Germinal center (tissue), 1 donor: ENCODE measurements at regions not wholly inside any gene's neighbourhood (a gene's known extent, or its start where the extent isn't known, plus 50 kb on each side); places are given as distances from the start of the nearest gene placed in this dataset.
"Not testable (repeated sequence)": the region's sequence is repeated elsewhere in the genome, so short reads cannot be mapped to it uniquely, and the experiment has no call there.

Source experiments
- DNase-seq: peaks from one replicate; pipeline ENCODE4 v3.0.0; 2012; ENCODE audit warnings: mixed read lengths, low spot score

DNA sequence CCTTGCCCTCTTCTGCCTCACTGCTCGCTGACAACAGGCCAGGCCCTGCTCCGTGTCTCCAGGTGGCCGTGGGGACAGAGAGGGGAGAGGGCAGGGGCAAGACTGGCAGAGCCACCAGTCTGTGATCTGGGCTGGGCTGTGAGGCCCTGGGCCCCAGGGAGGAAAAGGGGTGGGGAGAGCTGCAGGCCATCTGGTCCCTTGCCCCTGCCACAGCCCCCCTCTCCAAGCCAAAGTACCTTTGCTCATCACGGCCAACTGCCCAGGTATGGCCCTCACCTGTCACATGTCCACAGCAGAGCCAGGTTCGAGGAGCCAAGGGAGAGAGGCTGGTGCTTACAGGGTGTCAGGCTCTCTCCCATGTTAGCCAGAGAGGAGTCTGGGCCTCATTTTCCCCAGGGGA lies 91.4 kb upstream of the LHX1 start:
- DNase-seq = no peak

DNA sequence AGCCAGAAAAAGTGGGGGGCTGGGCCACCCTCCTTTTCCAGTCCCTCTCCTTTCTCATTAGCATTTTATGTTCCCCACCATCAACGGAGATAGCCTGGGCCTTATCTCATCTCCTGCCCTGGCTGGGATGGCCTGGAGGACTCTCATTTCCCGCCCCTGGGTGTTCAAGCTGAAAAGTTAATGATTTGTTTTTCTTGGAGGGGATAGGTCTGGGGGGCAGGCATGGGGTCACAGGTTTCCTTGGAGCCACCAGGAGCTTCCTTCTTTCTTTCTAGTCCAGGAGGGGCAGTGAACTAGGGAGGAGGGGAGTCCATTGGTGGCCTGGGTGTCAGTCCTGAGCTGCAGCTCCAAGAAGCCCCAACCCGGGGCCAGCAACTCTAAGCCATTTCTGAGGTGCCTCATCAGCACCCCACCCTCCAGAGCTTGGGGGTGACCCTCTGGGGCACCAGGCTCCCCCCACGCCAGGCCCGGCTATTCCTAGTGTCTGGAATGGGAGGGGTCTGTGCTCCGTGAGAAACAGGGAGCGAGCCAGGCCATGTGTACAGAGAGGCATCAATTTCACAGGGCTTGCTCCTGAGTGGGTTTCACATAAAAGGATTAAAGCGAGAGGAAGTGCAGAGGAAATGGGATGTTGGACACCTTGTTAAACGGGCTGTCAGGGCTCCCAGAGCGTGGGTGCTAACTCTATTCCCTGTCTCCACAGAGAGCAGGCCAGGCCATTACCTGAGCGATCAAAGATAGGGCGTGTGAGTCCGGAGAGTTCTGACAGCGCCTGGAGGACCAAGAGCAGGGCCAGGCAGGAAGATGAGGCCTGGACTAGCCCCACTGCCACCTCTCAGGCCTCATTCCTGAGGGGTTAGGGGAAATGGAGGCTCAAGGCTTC lies 90.6 kb upstream of the LHX1 start:
- DNase-seq = no peak

DNA sequence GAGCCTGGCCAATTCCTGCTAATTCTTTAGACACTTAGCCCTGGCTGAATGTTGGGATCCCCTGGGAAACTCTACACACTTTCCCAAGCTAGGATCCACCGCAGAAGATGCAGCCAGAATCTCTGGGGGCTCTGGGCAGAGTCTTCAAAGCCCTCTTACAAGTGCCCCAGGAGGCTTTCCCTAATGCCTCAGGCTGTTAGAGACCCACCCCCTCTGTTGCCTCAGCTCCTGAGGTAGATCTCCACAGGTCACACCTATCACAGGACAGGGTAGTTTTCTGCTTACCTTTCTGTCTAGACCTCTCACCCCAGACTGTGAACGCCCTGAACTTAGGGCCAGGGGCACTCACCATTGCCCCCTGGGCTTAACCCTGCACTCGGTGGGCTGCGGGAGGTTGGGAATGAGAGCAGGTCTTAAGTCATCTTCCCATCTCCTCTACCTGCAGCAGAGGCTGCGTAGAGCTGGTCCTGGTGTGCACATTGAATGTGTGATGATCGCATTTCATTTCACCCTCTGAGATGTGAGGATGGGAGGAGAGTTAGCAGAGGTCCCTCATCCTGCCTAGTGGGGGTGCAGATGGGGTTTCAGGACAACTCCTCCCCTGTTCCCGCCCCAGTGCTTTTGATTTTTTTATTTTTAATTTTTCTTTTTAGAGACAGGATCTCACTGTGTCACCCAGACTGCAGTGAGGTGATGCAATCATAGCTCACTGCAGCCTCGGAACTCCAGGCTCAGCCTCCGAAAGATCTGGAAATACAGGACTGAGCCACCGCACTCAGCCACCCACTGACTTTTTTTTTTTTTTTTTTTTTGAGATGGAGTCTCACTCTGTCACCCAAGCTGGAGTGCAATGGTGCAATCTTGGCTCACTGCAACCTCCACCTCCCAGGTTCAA lies 89.0 kb upstream of the LHX1 start:
- no peak for DNase-seq

DNA sequence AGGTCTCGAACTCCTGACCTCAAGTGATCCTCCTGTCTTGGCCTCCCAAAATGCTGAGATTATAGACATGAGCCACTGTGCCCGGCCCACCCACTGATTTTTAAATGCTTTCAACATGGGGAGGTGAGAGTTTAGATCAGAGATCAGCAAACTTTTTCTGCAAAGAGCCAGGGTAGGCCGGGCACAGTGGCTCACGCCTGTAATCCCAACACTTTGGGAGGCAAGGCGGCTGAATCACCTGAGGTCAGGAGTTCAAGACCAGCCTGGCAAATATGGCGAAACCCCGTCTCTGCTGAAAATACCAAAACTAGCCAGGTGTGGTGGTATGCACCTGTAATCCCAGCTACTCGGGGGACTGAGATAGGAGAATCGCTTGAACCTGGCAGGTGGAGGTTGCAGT lies 88.3 kb upstream of the LHX1 start:
- not testable (repeated sequence) for DNase-seq

DNA sequence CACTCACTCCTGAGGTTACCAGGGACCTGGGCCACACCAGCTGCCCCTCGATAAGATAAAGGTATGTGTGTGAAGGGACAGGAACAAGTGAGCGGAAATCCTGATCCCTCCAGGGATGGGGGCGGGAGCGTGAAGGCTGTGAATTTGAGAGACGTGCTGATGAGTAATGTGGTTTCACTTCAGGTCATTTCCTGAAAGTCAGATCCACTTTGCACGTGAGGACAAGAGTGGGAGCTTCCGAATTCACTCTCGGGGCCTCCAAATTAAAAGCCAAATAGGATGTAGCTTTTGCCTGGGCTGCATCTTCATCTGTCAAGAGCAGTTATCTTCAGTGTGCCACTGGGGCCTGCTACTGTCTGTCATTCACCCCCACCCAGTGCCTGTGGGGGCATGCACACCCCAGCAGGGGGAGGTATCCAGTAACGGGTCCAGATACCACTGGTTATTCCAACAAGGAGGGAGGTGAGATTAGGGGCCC lies 87.4 kb upstream of the LHX1 start:
- DNase-seq = no peak

DNA sequence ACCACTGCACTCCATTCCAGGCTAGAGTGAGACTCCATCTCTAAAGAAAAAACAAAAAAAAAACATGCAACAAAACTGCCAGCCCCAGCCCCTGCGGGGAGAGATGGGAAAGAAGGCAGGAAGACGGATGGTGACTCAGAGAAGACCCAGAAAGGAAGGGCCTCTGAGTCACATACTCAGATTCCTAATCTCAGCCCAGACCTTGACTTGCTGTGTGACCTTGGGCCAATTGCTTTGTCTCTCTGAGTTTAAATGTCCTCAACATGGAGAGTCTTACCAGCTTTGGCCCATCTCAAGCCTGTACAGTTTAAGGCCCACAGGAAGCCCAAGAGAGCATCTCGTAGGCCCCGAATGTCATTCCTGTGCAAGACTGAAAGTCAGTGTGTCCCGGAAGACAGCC lies 86.5 kb upstream of the LHX1 start:
- no peak for DNase-seq

DNA sequence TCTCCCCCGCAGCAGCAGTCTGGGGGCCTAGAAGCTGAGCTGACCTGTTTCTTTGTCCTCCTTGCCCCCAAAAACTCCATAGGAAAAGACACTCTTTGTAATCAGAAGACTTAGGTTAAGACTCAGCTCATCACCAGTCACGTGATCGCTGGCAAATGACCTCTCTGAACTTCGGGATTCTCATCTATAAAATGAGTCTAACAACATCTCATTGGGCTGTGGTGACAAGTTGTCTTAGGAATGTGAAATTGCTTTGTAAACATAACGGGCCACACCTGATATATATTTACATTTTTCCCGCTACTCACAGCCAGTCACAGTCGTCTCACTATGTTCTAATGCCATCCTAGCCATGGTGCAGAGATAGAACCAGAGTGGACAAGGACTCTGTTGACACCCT lies 86.0 kb upstream of the LHX1 start:
- no peak for DNase-seq

DNA sequence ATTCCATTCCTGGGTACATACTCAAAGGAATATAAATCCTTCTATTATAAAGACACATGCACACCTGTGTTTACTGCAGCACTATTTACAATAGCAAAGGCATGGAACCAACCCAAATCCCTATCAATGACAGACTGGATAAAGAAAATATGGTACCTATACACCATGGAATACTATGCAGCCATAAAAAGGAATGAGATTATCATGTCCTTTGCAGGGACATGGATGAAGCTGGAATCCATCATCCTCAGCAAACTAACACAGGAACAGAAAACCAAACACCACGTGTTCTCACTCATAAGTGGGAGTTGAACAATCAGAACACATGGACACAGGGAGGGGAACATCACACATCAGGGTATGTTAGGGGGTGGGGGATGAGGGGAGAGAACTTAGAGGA lies 84.8 kb upstream of the LHX1 start:
- DNase-seq = not testable (repeated sequence)

DNA sequence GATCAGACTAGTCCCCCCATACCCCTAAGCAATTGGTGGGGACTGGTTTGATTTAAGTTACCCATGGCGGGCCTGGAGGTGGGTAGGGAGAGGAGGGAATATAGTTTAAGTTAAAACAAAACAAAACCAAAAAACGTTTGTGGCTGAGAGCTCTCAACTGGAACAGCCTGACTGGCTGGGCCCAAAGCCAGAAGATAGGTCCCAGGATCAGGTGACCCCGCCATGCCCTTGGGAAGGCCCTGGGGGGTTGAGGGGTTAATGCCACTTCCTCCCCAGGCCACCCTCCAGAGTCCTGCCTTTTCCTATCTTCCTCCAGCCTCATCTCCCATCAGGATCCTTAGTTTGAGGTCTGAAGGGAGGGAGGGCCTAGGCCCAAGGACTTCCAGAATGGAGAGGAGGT lies 82.3 kb upstream of the LHX1 start:
- DNase-seq = no peak

DNA sequence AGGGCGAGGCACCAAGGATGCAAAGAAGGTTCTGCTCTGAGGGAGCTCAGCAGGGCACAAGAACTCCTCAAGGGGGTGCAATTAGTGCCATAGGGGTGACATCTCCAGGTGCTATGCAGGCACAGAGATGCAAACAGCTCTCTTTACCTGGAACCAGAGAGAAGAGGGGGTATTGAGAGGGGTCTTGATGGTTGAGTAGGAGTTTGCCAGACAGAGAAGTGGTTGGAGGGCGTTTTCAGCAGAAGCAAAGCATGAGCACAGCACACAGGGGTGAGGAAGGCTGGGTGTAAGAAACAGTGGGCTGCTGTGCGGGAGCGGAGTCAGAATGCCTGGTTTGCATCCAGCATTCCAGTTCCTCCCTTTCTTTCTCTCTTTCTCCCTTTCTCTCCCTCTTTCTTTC lies 81.8 kb upstream of the LHX1 start:
- DNase-seq = no peak

DNA sequence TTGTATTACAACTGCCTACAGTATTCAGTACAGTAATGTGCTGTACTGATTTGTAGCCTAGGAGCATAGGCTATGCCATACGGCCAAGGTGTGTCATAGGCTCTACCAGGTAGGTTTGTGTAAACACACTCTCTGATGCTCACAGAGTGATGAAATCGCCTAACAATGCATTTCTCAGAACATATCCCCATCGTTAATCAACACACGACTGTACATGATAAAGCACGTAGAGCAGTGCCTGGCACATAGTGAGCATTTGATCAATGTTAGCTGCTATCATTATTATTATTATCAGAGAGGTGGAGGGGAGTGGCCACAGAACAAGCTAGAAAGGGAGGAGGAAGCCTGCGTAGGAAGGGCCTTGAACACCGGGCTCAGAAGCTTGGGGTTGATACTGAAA lies 81.1 kb upstream of the LHX1 start:
- no peak for DNase-seq

DNA sequence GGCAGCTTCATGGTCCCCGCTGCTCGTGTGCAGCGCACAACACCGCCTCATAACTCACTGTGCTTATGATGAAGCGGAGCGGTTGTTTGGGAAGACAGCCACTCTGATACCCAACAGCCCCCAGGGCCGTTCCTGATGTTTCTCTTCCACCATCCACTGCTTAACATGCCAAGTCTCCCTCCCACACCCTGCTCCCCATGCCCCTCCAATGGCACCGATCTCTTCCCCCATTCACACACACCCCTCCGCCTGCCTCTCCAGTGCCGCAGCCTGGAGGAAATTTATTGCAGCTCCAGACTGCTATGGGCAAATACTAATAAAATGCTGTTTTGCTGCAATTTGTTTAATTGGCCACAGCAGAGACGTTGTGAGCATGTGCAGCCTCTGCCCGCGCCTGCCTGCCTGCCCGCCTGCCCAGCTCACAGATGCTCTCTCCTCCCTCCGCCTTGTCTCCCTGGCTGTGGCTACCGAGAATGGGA lies 80.3 kb upstream of the LHX1 start:
- DNase-seq = no peak

DNA sequence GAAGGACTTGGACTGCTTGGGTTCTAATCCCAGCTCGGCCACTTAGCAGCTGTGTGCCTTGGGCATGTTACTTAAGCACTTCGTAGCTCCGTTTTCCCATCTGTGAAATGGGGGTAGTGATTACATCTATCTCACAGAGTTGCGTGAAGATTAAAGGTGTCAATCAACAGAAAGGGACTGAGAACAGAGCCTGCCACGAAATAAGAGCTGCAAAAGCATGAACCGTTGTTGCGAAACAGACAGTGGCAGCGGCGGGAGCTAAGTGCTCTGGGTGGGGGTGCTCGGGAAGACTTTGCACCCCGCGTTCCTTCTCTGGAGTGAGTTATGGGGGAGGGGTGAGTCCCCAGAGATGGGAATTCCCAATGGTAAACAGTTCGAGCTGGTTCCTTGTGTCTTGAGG lies 79.6 kb upstream of the LHX1 start:
- no peak for DNase-seq

DNA sequence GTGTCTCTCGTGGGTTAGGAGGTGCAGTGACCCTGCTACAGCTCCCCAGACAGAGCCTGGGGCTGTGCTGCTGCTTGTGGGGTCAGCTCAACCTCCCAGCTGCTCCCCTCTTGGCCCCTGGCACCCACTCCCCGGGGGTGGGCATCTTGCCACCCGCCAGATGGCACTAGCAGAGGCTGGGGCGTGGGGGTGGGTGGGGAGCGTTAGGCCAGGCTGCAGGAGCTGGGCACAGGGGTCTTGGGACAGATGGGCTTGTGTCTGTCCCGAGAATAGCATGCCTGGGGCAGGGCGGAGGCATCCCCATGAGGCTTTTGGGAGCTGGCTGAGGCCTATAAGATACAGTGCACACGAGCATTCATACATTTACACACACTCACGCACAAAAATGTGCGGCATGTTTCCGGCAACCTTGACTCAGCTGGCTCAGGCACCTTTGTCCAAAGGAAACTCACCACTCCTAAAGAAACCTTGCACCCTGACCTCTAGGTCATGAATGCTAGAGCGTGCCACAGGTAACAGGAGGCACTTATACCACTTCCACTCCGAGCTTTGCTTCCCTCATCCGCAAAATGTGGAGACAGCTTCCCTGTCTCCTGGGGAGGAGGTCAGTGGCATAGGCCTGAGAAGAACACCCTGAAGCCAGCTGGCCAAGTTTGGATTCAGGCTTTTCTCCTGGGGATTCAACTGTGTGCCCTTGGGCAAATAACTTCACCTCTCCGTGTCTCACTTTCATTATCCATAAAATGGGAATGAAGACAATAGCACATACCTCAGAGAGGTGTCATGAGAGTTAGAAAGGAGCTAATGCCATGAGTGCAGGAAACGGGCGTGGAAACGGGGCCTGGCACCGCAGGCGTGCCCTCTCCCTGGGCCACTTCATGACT lies 78.9 kb upstream of the LHX1 start:
- no peak for DNase-seq

DNA sequence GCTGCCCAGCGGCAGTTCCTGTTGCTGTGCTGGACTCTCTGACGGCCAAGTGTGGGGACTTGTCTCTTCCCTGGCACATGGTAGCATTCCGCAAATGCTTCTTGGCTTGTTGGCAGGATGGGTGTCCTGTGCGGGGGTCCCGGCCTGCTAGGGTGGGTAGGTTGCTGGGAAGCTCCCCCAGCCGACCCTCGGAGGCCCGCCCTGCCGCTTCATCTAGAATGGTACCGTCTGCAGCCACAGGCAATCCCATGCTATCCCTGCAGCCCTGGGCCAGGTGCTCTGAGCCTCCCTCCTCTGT lies 78.3 kb upstream of the LHX1 start:
- no peak for DNase-seq

DNA sequence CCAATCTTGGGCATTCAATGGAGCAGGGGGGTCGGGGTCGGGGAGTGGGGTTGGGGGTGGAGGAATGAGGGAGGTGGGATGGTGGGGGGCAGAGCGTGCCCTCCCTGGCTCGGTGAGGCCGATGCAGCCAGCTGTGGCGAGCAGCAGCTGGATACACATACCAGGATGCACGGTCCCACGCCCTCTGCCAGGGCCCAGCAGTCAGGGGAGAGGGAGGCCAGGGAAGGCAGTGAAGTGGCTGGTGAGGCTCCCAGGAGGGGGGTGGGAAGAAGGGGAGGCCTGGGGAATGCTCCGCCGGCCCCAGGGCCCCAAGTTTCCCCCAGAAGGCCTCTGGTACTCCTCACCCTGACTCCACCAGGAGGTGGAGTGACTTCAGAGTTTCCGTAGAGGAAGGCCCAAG lies 77.6 kb upstream of the LHX1 start:
- DNase-seq = no peak

DNA sequence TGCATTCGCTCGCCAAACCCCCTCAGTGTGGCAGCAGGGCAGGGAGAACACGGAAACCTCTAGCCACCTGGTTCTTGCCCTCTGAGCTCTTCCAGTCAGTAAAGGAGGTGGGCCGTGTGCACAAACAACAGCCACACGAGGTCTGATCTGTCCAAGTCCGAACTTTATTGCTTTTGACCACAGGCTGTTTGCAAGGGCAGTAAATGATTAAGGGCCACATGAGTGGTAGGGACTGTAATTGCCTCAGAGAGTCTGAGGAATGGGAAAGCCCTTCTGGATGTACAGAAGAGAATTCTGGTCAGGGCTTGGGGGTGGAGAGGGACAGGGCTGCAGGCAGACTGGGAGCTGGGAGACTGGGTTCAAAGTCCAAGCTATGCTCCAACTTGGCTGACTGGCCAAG lies 75.7 kb upstream of the LHX1 start:
- DNase-seq = no peak

DNA sequence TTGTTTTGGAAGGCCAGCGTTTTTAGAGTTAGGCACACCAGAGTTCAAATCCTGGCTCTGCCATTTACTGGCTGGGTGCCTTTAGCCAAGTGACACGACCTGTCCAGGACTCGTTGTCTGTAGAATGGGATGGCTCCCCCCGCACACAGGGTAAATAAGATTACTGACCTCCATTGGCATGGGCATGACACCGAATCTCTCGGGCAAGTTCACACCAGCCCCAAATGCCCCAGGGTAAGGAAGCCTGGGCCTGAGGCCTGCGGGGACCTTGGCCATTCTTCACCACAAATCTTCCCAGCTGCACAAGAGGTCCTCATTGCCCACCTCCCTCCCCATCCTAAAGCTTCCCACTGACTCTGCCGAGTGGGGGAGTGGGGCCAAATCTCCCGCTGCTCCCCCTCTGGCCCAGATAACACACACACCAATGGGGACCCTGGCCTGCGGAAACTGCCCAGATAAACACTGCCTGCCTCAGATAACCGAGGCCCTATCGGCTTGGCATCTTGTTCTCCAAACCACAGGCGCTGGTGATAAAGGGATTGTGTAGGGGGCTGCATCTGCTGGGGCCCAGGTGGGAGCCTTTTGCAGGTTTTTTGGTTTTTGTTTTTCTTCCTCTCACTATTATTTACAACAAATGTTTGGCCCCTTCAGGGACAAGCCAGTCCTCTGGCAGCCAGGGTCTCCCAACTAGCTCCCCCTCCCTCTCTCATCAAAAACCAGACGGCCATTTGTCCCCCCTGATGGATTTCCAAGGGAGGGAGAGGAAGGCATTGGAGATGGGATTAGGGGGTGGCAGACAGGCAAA lies 75.0 kb upstream of the LHX1 start:
- DNase-seq = no peak

DNA sequence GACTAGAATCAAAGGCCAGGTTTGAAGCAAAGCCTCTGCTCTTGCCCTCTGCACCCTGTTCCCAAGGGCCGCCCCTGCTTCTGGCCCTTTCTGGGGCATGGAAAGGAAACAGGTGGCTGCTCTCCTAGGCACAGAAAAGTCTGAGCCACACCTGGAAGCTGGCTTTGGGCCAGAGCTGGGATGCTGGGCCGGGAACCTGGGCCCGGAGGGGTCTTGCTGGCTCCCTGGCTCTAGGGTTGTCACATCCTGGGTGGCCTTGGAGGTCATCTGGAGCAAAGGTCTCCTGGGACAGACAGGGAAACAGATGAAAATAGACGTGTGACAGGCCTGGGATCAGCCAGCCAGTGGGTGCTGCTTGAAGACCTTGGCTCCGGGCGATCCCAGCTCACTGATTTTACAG lies 74.1 kb upstream of the LHX1 start:
- no peak for DNase-seq

DNA sequence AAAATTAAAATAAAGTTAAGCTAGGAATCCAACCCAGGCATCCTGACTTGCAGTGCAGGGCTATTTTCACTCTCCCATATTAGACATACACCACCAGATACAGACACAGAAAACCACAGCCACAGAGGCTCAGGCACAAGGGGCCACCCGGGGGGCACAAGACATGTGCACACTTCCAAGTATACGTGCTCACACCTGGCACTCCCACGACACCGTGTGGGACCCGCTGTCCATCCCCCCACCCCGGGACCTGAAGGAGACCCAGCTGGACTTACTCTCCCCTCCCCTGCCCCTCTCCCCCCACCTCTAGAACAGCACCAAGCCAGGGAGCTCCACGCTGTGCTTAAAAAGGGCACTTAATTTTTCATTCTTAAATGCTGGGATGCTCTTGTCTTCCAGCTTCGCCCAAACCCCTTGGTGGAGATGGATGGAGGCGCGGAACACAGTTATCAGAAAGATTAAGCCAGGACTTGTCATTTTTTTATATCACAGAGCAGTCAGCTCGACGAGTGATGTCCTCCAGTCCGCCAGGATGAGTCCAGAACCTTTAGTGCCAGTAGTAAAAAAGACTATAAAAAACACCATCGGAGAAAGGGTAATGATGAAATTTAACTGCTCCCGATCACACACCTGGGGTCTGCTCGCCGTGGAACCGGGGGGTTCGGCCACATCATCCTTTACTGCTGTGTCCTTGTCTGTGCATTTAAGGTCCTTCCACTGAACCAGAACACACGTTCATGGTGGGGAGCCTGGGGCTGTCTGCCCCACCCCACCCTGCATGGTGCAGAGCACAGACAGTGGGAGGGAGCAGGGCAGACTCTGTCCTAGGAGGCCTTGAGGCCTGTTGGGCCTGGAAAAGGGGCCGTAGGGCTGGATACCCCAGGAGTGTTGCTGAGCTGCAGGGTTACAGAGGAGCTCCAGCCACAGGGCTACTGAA lies 73.3 kb upstream of the LHX1 start:
- DNase-seq = no peak
